COR-L47 (cell line): ENCODE measurements at regions not wholly inside any gene's neighbourhood (a gene's known extent, or its start where the extent isn't known, plus 50 kb on each side); places are given as distances from the start of the nearest gene placed in this dataset.
"Not testable (repeated sequence)": the region's sequence is repeated elsewhere in the genome, so short reads cannot be mapped to it uniquely, and the experiment has no call there.

Experiments
- DNase-seq: peaks from one replicate; lab custom pipeline; 2025; lab: John Stamatoyannopoulos, UW

- DNase-seq: no peak
These were observed 333.3 kb upstream of the CNR1 start for GRCh38 chr6:88499436-88499835.

- not testable (repeated sequence) for DNase-seq
These were observed 331.3 kb upstream of the CNR1 start for GRCh38 chr6:88497403-88497802.

GRCh38 chr6:88494401-88495140 is 328.4 kb upstream of the CNR1 start:
- no peak for DNase-seq

- no peak for DNase-seq
These were observed 327.6 kb upstream of the CNR1 start for GRCh38 chr6:88493717-88494116.

GRCh38 chr6:88492824-88493223 is 326.7 kb upstream of the CNR1 start:
- no peak for DNase-seq

- DNase-seq: no peak
These were observed 326.1 kb upstream of the CNR1 start for GRCh38 chr6:88492241-88492640.

GRCh38 chr6:88491266-88491880 is 325.2 kb upstream of the CNR1 start:
- DNase-seq: no peak

GRCh38 chr6:88490908-88491264 is 324.7 kb upstream of the CNR1 start:
- DNase-seq: no peak

- no peak for DNase-seq
These were observed 324.2 kb upstream of the CNR1 start for GRCh38 chr6:88490195-88490907.

- DNase-seq: no peak
These were observed 317.3 kb upstream of the CNR1 start for GRCh38 chr6:88483424-88483823.

- no peak for DNase-seq
These were observed 316.3 kb upstream of the CNR1 start for GRCh38 chr6:88482465-88482864.

- no peak for DNase-seq
These were observed 315.4 kb upstream of the CNR1 start for GRCh38 chr6:88481519-88481918.

GRCh38 chr6:88480816-88481215 is 314.7 kb upstream of the CNR1 start:
- no peak for DNase-seq

- no peak for DNase-seq
These were observed 311.3 kb upstream of the CNR1 start for GRCh38 chr6:88477413-88477812.

- no peak for DNase-seq
These were observed 310.2 kb upstream of the CNR1 start for GRCh38 chr6:88476388-88476787.

GRCh38 chr6:88474720-88475119 is 308.6 kb upstream of the CNR1 start:
- no peak for DNase-seq

- DNase-seq: no peak
These were observed 307.4 kb upstream of the CNR1 start for GRCh38 chr6:88473589-88473988.

GRCh38 chr6:88472851-88473525 is 306.8 kb upstream of the CNR1 start:
- DNase-seq: no peak

- DNase-seq: no peak
These were observed 293.5 kb upstream of the CNR1 start for GRCh38 chr6:88459643-88460042.

- no peak for DNase-seq
These were observed 293.0 kb upstream of the CNR1 start for GRCh38 chr6:88459189-88459588.

GRCh38 chr6:88458662-88459061 is 292.5 kb upstream of the CNR1 start:
- no peak for DNase-seq

GRCh38 chr6:88456221-88456859 is 290.2 kb upstream of the CNR1 start:
- no peak for DNase-seq
